Progenitor cell of endocrine pancreas (in vitro differentiated cells): ENCODE measurements at regions not wholly inside any gene's neighbourhood (a gene's known extent, or its start where the extent isn't known, plus 50 kb on each side); places are given as distances from the start of the nearest gene placed in this dataset.

Source experiments
- DNase-seq: peaks from one replicate; pipeline ENCODE4 v3.0.0; 2021; ENCODE audit warnings: low spot score; ENCODE audit not compliant: unreplicated experiment
- H3K27ac Mint-ChIP-seq: 2 replicates; pipeline ENCODE4 v1.8.0; 2021; ENCODE audit warnings: mild to moderate bottlenecking, moderate library complexity, mixed read lengths
- H3K27me3 Mint-ChIP-seq: 2 replicates; pipeline ENCODE4 v1.8.0; 2021; ENCODE audit warnings: mixed read lengths
- H3K36me3 Mint-ChIP-seq: 2 replicates; pipeline ENCODE4 v1.8.0; 2022; ENCODE audit warnings: mixed read lengths; ENCODE audit not compliant: insufficient read depth
- H3K4me1 Mint-ChIP-seq: 2 replicates; pipeline ENCODE4 v1.8.0; 2021; ENCODE audit warnings: low read depth, mixed read lengths
- H3K4me3 Mint-ChIP-seq: 2 replicates; pipeline ENCODE4 v1.8.0; 2021; ENCODE audit warnings: low read depth, mild to moderate bottlenecking, moderate library complexity, mixed read lengths
- H3K9me3 Mint-ChIP-seq: 2 replicates; pipeline ENCODE4 v1.8.0; 2021; ENCODE audit warnings: low read depth, mixed read lengths
- TF ChIP-seq, protein P1 (sequence below): fragments of 200-600 bp; sonication (generic); IDR thresholded peaks from one replicate; pipeline ENCODE4 v1.5.0; 2021; ENCODE audit warnings: antibody characterized with exemption, mild to moderate bottlenecking; ENCODE audit not compliant: unreplicated experiment

DNA sequence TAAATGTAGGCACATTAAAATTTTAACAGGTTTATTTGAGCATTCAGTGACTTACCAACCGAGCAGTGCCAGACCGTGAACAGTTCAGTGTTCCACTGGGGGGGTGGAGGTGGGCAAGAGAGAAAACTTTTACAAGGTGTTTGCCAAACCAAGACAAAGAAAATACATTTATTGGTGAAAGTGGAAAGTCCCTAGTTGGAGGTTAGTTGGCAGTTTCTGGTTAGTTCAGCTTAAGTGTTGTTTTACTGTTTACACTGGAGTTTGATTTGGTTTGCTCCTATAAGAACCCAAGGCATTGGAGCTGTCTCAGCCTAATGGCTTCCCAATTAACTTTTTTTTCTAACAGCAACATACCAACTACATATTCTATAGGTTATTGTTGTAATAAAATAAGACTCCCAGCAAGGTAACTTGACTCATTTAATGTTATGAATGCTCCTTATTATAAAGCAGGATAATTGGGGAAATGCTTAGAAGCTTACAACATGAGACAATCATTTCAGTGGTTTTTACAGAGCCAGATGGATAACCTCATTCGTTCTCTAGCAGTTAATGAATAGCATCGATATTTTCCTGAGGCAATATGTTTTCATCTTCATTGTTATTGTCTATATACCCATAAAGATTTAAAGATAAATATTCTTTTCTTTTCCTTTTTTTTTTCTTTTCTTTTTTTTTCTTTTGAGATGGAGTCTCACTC, 115.8 kb downstream of the ETNK1 start:
- H3K4me1 Mint-ChIP-seq = peaks cover 8% of the 10 kb centered on the region
- H3K36me3 Mint-ChIP-seq = no peaks in the 10 kb centered on the region
- H3K9me3 Mint-ChIP-seq = no peaks in the 10 kb centered on the region
- no peak overlapping the region for H3K27ac Mint-ChIP-seq
- H3K27me3 Mint-ChIP-seq = no peaks in the 10 kb centered on the region
- H3K4me3 Mint-ChIP-seq = no peak overlapping the region
- no peak for DNase-seq
- TF ChIP-seq, protein P1, sequence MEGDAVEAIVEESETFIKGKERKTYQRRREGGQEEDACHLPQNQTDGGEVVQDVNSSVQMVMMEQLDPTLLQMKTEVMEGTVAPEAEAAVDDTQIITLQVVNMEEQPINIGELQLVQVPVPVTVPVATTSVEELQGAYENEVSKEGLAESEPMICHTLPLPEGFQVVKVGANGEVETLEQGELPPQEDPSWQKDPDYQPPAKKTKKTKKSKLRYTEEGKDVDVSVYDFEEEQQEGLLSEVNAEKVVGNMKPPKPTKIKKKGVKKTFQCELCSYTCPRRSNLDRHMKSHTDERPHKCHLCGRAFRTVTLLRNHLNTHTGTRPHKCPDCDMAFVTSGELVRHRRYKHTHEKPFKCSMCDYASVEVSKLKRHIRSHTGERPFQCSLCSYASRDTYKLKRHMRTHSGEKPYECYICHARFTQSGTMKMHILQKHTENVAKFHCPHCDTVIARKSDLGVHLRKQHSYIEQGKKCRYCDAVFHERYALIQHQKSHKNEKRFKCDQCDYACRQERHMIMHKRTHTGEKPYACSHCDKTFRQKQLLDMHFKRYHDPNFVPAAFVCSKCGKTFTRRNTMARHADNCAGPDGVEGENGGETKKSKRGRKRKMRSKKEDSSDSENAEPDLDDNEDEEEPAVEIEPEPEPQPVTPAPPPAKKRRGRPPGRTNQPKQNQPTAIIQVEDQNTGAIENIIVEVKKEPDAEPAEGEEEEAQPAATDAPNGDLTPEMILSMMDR = no peak

- Mint-ChIP-seq H3K9me3 (peaks cover 4% of the 10 kb centered on the region), H3K4me1 (peaks cover 14% of the 10 kb centered on the region), H3K4me3 (no peak overlapping the region), H3K27ac (no peak overlapping the region), H3K27me3 (no peaks in the 10 kb centered on the region), H3K36me3 (no peaks in the 10 kb centered on the region)
- DNase-seq = no peak
- TF ChIP-seq, protein P1 = no peak
Observed at GRCh38 chr12:22743700-22744099, 118.7 kb downstream of the ETNK1 start.

DNA sequence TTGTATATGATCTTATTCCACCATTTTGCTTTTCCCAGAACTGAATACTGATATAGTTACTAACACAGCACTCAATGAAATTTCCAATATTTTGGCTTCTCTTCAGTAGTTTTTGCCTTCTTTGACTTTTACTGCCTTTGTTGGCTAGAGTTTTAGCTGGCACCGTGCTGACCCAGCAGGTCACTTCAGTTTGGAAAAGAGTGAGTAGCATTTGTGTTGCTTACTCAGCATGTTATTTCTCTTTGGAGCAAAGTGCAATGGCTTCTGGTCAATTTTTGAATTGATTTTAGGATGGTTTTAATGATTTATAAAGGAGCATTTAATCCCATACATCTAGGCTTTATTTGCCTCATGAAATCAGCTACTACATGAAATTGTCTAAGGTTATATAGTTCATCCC, 119.2 kb downstream of the ETNK1 start:
- H3K27me3 Mint-ChIP-seq = no peaks in the 10 kb centered on the region
- H3K4me3 Mint-ChIP-seq = no peak overlapping the region
- no peak overlapping the region for H3K27ac Mint-ChIP-seq
- H3K4me1 Mint-ChIP-seq = peaks cover 14% of the 10 kb centered on the region
- no peaks in the 10 kb centered on the region for H3K36me3 Mint-ChIP-seq
- DNase-seq = no peak
- H3K9me3 Mint-ChIP-seq = peaks cover 4% of the 10 kb centered on the region
- TF ChIP-seq, protein P1 = no peak

DNA sequence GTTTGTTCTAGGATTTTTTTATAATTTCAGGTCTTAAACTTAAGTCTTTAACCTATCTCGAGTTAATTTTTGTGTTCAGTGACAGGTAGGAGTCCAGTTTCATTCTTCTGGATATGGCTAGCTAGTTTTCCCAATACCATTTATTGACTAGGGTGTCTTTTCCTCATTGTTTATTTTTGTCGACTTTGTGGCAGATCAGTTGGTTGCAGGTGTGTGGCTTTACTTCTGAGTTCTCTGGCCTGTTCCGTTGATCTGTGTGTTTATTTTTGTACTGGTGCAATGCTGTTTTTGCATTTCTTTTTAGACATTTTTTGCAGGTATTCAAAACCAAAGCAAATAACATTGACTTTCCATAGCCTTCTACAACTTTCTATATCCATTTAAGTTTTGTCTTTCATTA, 121.7 kb downstream of the ETNK1 start:
- no peaks in the 10 kb centered on the region for H3K27me3 Mint-ChIP-seq
- H3K9me3 Mint-ChIP-seq = peaks cover 4% of the 10 kb centered on the region
- no peak for DNase-seq
- H3K4me3 Mint-ChIP-seq = no peak overlapping the region
- H3K4me1 Mint-ChIP-seq = peaks cover 14% of the 10 kb centered on the region
- TF ChIP-seq, protein P1 = no peak
- H3K27ac Mint-ChIP-seq = no peak overlapping the region
- H3K36me3 Mint-ChIP-seq = no peaks in the 10 kb centered on the region

GRCh38 chr12:22755629-22756028, 130.7 kb downstream of the ETNK1 start:
- Mint-ChIP-seq H3K27ac (no peak overlapping the region), H3K4me3 (no peak overlapping the region)
- TF ChIP-seq, protein P1 = no peak

More at GRCh38 chr12:22755629-22756028, 130.7 kb downstream of the ETNK1 start:
- Mint-ChIP-seq H3K36me3 (peaks cover 2% of the 10 kb centered on the region), H3K4me1 (no peaks in the 10 kb centered on the region), H3K27me3 (no peaks in the 10 kb centered on the region), H3K9me3 (peaks cover 14% of the 10 kb centered on the region)
- DNase-seq = no peak
